Upper lobe of left lung (tissue), 6 donors: ENCODE measurements at regions not wholly inside any gene's neighbourhood (a gene's known extent, or its start where the extent isn't known, plus 50 kb on each side); places are given as distances from the start of the nearest gene placed in this dataset.
A peak's percentile ranks its signal among the peaks of the same experiment; 100 is the strongest.

Source experiments
- ATAC-seq, 2 donors: fragments of 200-7000 bp; cut with Tn5 transposase; one replicate each; pipeline ENCODE4 v1.9.1; 2022; ENCODE audit warnings: mild to moderate bottlenecking in 2 of 2, moderate library complexity in 2 of 2; ENCODE audit not compliant: low FRiP score in 2 of 2
- DNase-seq, 2 donors: peaks; one replicate each; pipeline ENCODE4 v3.0.0-alpha.2; 2019 to 2020
- H3K27ac ChIP-seq, 4 donors: fragments of 200-600 bp; sonication (generic); one replicate each; pipeline ENCODE4 v1.5.1; 2016 to 2019
- H3K27me3 ChIP-seq, 4 donors: fragments of 200-600 bp; sonication (generic); one replicate each; pipeline ENCODE4 v1.5.1; 2017 to 2019
- H3K36me3 ChIP-seq, 4 donors: fragments of 200-600 bp; sonication (generic); one replicate each; pipeline ENCODE4 v1.5.1; 2016 to 2019
- H3K4me1 ChIP-seq, 4 donors: fragments of 200-600 bp; sonication (generic); one replicate each; pipeline ENCODE4 v1.5.1; 2018 to 2019
- H3K4me3 ChIP-seq, 4 donors: fragments of 200-600 bp; sonication (generic); one replicate each; pipeline ENCODE4 v1.5.1; 2017 to 2019; ENCODE audit warnings: mild to moderate bottlenecking in 2 of 4, moderate library complexity in 1 of 4
- H3K9me3 ChIP-seq, 4 donors: fragments of 200-600 bp; sonication (generic); one replicate each; pipeline ENCODE4 v1.5.1; 2018 to 2019
- EP300 ChIP-seq, 4 donors: sonication (generic); formaldehyde crosslinking; IDR thresholded peaks; one replicate each; pipeline ENCODE4 v1.5.1; 2017; ENCODE audit warnings: antibody characterized with exemption in 4 of 4, control low read depth in 2 of 4
- POLR2A ChIP-seq, 4 donors: fragments of 450-650 bp; IDR thresholded peaks; one replicate each; pipeline ENCODE4 v1.5.1; 2016 to 2017; ENCODE audit warnings: antibody characterized with exemption in 4 of 4, mild to moderate bottlenecking in 2 of 4
- POLR2AphosphoS5 ChIP-seq, 2 donors: sonication (generic); formaldehyde crosslinking; IDR thresholded peaks; one replicate each; pipeline ENCODE4 v1.5.1; 2017; ENCODE audit warnings: antibody characterized with exemption in 2 of 2
- WGBS, 2 donors: methylation state at CpG; one replicate each; pipeline ENCODE4 v1.1.5; 2017 to 2018; 5-methylcytosine and 5-hydroxymethylcytosine counted together
- TF ChIP-seq, protein P1 (sequence below), 6 experiments: fragments of 450-650 bp in 4 of 6; fragments of 200-600 bp in 2 of 6; sonication (generic) in 2 of 6; IDR thresholded peaks; one replicate each; pipeline ENCODE4 v1.5.1; 2016 to 2019; ENCODE audit warnings: antibody characterized with exemption in 6 of 6
- donor health status: DM: no; HTN: no; CAD: no; lungs with moderate emphysema.
- donor health status: DM: no; HTN: yes; CAD: no; lungs with severe emphysema.

GRCh38 chr7:46972205-46972604, 609.7 kb downstream of the TNS3 start:
- ATAC-seq (no peak), DNase-seq (no peak)
- TF ChIP-seq POLR2AphosphoS5 (IDR thresholded peaks at IDR 0.05), result no peak
- TF ChIP-seq, protein P1, sequence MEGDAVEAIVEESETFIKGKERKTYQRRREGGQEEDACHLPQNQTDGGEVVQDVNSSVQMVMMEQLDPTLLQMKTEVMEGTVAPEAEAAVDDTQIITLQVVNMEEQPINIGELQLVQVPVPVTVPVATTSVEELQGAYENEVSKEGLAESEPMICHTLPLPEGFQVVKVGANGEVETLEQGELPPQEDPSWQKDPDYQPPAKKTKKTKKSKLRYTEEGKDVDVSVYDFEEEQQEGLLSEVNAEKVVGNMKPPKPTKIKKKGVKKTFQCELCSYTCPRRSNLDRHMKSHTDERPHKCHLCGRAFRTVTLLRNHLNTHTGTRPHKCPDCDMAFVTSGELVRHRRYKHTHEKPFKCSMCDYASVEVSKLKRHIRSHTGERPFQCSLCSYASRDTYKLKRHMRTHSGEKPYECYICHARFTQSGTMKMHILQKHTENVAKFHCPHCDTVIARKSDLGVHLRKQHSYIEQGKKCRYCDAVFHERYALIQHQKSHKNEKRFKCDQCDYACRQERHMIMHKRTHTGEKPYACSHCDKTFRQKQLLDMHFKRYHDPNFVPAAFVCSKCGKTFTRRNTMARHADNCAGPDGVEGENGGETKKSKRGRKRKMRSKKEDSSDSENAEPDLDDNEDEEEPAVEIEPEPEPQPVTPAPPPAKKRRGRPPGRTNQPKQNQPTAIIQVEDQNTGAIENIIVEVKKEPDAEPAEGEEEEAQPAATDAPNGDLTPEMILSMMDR (IDR thresholded peaks at IDR 0.05), result no peak
- no peak for TF ChIP-seq EP300 (IDR thresholded peaks at IDR 0.05)
- TF ChIP-seq POLR2A (IDR thresholded peaks at IDR 0.05), result no peak
- Histone ChIP-seq H3K9me3 (no peaks in the 10 kb centered on the region), H3K36me3 (no peaks in the 10 kb centered on the region), H3K4me1 (no peaks in the 10 kb centered on the region), H3K27ac (no peak overlapping the region), H3K27me3 (no peaks in the 10 kb centered on the region), H3K4me3 (no peak overlapping the region)
- 86 to 94% methylated on average over 3 of the region's 3 CpGs for WGBS, 2 donors

DNA sequence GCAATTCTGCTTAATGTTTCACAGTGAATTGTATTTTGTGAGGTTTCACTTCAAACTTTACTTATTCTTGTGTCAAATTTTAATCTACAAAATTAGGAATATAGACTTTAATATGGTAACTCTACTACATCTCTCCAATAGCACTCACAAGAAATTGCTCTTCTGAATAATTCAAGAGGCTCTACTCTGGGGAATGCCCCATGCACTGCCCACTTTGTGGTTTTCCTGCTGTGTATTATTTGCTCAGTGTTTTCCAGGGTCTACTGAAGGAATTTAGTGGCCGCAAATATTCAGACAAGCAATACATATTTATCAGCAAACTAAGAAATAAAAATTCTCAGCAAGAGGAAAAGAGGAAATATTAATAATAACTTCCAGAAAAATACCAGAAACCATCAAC, 611.4 kb downstream of the TNS3 start:
- Histone ChIP-seq H3K4me3 (no peak overlapping the region), H3K27ac (no peak overlapping the region), H3K36me3 (no peaks in the 10 kb centered on the region), H3K27me3 (no peaks in the 10 kb centered on the region), H3K9me3 (peaks cover 0 to 9% (median 7%) of the 10 kb centered on the region in 4 donors), H3K4me1 (no peaks in the 10 kb centered on the region)
- ATAC-seq, result no peak
- TF ChIP-seq POLR2A (IDR thresholded peaks at IDR 0.05), result no peak
- TF ChIP-seq, protein P1 (IDR thresholded peaks at IDR 0.05), result no peak
- TF ChIP-seq EP300 (IDR thresholded peaks at IDR 0.05), result no peak
- TF ChIP-seq POLR2AphosphoS5 (IDR thresholded peaks at IDR 0.05), result no peak
- 60 to 67% methylated on average over 1 of the region's 1 CpG for WGBS, 2 donors
- no peak for DNase-seq

GRCh38 chr7:46970131-46970430, 611.8 kb downstream of the TNS3 start:
- WGBS, 2 donors, result 88 to 93% methylated on average over 5 of the region's 5 CpGs
- Histone ChIP-seq H3K4me3 (no peak overlapping the region), H3K36me3 (no peaks in the 10 kb centered on the region), H3K27me3 (no peaks in the 10 kb centered on the region), H3K4me1 (no peaks in the 10 kb centered on the region), H3K27ac (no peak overlapping the region), H3K9me3 (peaks cover 0 to 11% (median 9%) of the 10 kb centered on the region in 4 donors)
- TF ChIP-seq, protein P1 (IDR thresholded peaks at IDR 0.05), result no peak
- TF ChIP-seq POLR2AphosphoS5 (IDR thresholded peaks at IDR 0.05) (no peak), POLR2A (IDR thresholded peaks at IDR 0.05) (no peak), EP300 (IDR thresholded peaks at IDR 0.05) (no peak)
- ATAC-seq, result no peak
- DNase-seq, result no peak

DNA sequence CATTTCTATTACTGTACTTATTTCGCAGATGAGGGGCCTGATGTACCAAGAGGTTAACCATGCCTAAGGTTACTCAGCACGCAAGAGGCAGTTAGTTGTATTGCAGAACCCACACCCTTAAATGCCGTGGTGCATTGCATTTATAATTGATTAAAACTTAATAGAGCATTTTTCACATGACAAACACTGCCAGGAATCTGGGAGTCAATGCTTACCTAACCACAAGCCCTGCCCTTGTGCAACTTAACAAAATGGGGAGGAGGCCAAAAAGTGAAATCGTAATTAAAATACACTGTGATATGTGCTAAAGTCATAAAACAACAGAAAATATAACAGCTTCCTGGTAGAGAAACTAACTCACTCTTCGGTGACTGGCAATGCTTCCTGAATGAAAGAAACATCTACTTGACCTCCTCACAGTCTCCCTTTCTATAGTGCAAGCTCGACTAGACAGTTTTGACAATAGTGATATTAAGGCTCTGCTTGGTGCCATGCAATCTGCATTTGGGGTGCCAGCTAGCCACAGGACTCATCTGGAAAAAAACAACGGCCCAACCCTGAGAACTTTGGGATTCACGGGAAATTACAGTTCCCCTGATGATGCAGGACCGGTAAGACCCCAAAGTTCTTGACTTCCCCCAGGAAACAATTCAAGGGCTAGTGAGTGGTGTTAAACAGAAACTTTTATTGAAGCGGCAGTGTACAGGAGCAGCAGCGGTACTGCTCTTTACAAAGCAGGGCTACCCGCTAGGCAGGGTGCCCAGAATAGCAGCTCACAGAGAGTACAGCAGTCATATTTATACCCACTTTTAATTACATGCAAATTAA, 612.4 kb downstream of the TNS3 start:
- no peaks in the 10 kb centered on the region for H3K27me3 ChIP-seq
- TF ChIP-seq POLR2A (IDR thresholded peaks at IDR 0.05) (no peak), POLR2AphosphoS5 (IDR thresholded peaks at IDR 0.05) (no peak), EP300 (IDR thresholded peaks at IDR 0.05) (no peak)
- TF ChIP-seq, protein P1 (IDR thresholded peaks at IDR 0.05), result no peak
- no peaks in the 10 kb centered on the region for H3K4me1 ChIP-seq
- H3K4me3 ChIP-seq, result no peak overlapping the region
- no peak overlapping the region for H3K27ac ChIP-seq
- no peak for DNase-seq
- H3K36me3 ChIP-seq, result no peaks in the 10 kb centered on the region
- ATAC-seq, result peak in 1 of 2 donors; percentile 43
- H3K9me3 ChIP-seq, result peaks cover 0 to 16% (median 12%) of the 10 kb centered on the region in 4 donors
- 80 to 85% methylated on average over 12 of the region's 12 CpGs for WGBS, 2 donors

- no peak overlapping the region for H3K4me3 ChIP-seq
- no peaks in the 10 kb centered on the region for H3K4me1 ChIP-seq
- no peak overlapping the region for H3K27ac ChIP-seq
- DNase-seq (no peak), ATAC-seq (no peak)
- TF ChIP-seq POLR2AphosphoS5 (IDR thresholded peaks at IDR 0.05) (no peak), EP300 (IDR thresholded peaks at IDR 0.05) (no peak), POLR2A (IDR thresholded peaks at IDR 0.05) (no peak)
- TF ChIP-seq, protein P1 (IDR thresholded peaks at IDR 0.05), result no peak
- H3K27me3 ChIP-seq, result no peaks in the 10 kb centered on the region
- 90 to 94% methylated on average over 1 of the region's 1 CpG for WGBS, 2 donors
- H3K9me3 ChIP-seq, result peaks cover 4 to 31% (median 23%) of the 10 kb centered on the region in 4 donors
- no peaks in the 10 kb centered on the region for H3K36me3 ChIP-seq
Observed at GRCh38 chr7:46968003-46968402, 613.9 kb downstream of the TNS3 start.
